IMR-90 (cell line): ENCODE measurements at regions not wholly inside any gene's neighbourhood (a gene's known extent, or its start where the extent isn't known, plus 50 kb on each side); places are given as distances from the start of the nearest gene placed in this dataset.

ENCODE experiments used
- ATAC-seq: fragments of 200-7000 bp; cut with Tn5 transposase; 2 replicates; pipeline ENCODE4 v1.9.1; 2020; ENCODE audit warnings: low read depth, mild to moderate bottlenecking, moderate library complexity
- BruUV-seq: library from RNA; stranded (reverse); fragments of 400-500 nt; replicated peaks from 2 replicates; lab custom pipeline; 2021; lab: Mats Ljungman, UMichigan
- CTCF ChIA-PET: fragments of 300-600 bp; formaldehyde crosslinking; extraction: SDS; loops from one replicate; lab custom pipeline; 2021; ENCODE audit warnings: antibody characterized with exemption; lab: Yijun Ruan, JAX
- POLR2A ChIA-PET: fragments of 300-600 bp; sonication (Branson Sonifier 250); formaldehyde crosslinking; loops from one replicate; lab custom pipeline; 2022; ENCODE audit warnings: antibody characterized with exemption; ENCODE audit not compliant: unreplicated experiment; lab: Charles Lee
- DNase-seq: peaks from one replicate; pipeline ENCODE4 v3.0.0; 2013
- H2AFZ ChIP-seq: replicated peaks from 2 replicates; pipeline ENCODE3; 2013; ENCODE audit warnings: low read length, mild to moderate bottlenecking; ENCODE audit not compliant: poor library complexity
- H2AK5ac ChIP-seq: 2 replicates; pipeline ENCODE4 v1.6.1; 2013; ENCODE audit warnings: low read depth, low read length, inconsistent platforms
- H2AK9ac ChIP-seq: replicated peaks from 2 replicates; pipeline ENCODE3; 2013; ENCODE audit warnings: mild to moderate bottlenecking, low read depth, low read length, moderate library complexity; ENCODE audit not compliant: poor library complexity
- H2BK120ac ChIP-seq: 2 replicates; pipeline ENCODE4 v1.6.1; 2013; ENCODE audit warnings: low read depth, low read length, inconsistent platforms
- H2BK15ac ChIP-seq: 3 replicates; pipeline ENCODE4 v1.6.1; 2013; ENCODE audit warnings: low read depth, low read length, inconsistent platforms
- H2BK20ac ChIP-seq: 2 replicates; pipeline ENCODE4 v1.6.1; 2013; ENCODE audit warnings: low read depth, mild to moderate bottlenecking, inconsistent platforms, low read length, moderate library complexity
- H2BK5ac ChIP-seq: 2 replicates; pipeline ENCODE4 v1.6.1; 2013; ENCODE audit warnings: mild to moderate bottlenecking, low read depth, low read length, inconsistent platforms; ENCODE audit not compliant: poor library complexity, severe bottlenecking
- H3K14ac ChIP-seq: replicated peaks from 2 replicates; pipeline ENCODE4 v1.6.1; 2013; ENCODE audit warnings: low read depth, low read length, inconsistent platforms
- H3K18ac ChIP-seq: 2 replicates; pipeline ENCODE4 v1.6.1; 2013; ENCODE audit warnings: low read depth, low read length, control low read depth
- H3K23ac ChIP-seq: 2 replicates; pipeline ENCODE4 v1.6.1; 2013; ENCODE audit warnings: low read depth, low read length, inconsistent platforms
- H3K27ac ChIP-seq: 2 replicates; pipeline ENCODE4 v1.5.1; 2013; ENCODE audit warnings: mild to moderate bottlenecking, control low read depth, low read length; ENCODE audit not compliant: insufficient read depth
- H3K27me3 ChIP-seq: 2 replicates; pipeline ENCODE4 v1.6.1; 2013; ENCODE audit warnings: low read length; ENCODE audit not compliant: control insufficient read depth, insufficient read depth
- H3K36me3 ChIP-seq: 2 replicates; pipeline ENCODE4 v1.6.1; 2013; ENCODE audit warnings: low read length, mixed read lengths; ENCODE audit not compliant: control insufficient read depth, insufficient read depth
- H3K4ac ChIP-seq: 2 replicates; pipeline ENCODE4 v1.6.1; 2013; ENCODE audit warnings: low read depth, low read length, inconsistent platforms
- H3K4me1 ChIP-seq: 2 replicates; pipeline ENCODE4 v1.6.1; 2013; ENCODE audit warnings: low read length, mixed read lengths; ENCODE audit not compliant: control insufficient read depth, insufficient read depth
- H3K4me2 ChIP-seq: 2 replicates; pipeline ENCODE4 v1.6.1; 2013; ENCODE audit warnings: low read depth, mild to moderate bottlenecking, control low read depth, low read length, moderate library complexity
- H3K4me3 ChIP-seq: 2 replicates; pipeline ENCODE4 v1.5.1; 2013; ENCODE audit warnings: low read depth, mild to moderate bottlenecking, control low read depth, low read length, moderate library complexity; ENCODE audit not compliant: insufficient read depth
- H3K56ac ChIP-seq: 2 replicates; pipeline ENCODE4 v1.6.1; 2013; ENCODE audit warnings: low read length, inconsistent platforms; ENCODE audit not compliant: insufficient read depth; ENCODE audit errors: extremely low read depth
- H3K79me1 ChIP-seq, 2 experiments: 2 replicates each; pipeline ENCODE4 v1.6.1; 2013; ENCODE audit warnings: low read length in 2 of 2, inconsistent platforms in 1 of 2, low read depth in 1 of 2
- H3K9ac ChIP-seq: 2 replicates; pipeline ENCODE4 v1.6.1; 2013; ENCODE audit warnings: low read depth, low read length, control low read depth
- H3K9me1 ChIP-seq: 2 replicates; pipeline ENCODE4 v1.6.1; 2013; ENCODE audit warnings: low read length, inconsistent platforms; ENCODE audit not compliant: insufficient read depth
- H3K9me3 ChIP-seq: 2 replicates; pipeline ENCODE4 v1.6.1; 2013; ENCODE audit warnings: low read length; ENCODE audit not compliant: control insufficient read depth, insufficient read depth
- H4K20me1 ChIP-seq: 2 replicates; pipeline ENCODE4 v1.6.1; 2013; ENCODE audit warnings: low read length, inconsistent platforms; ENCODE audit not compliant: insufficient read depth
- H4K5ac ChIP-seq: 2 replicates; pipeline ENCODE4 v1.6.1; 2013; ENCODE audit warnings: mild to moderate bottlenecking, low read depth, low read length, control low read depth
- H4K8ac ChIP-seq, 2 experiments: 2 replicates each; pipeline ENCODE4 v1.6.1; 2013; ENCODE audit warnings: low read depth in 2 of 2, low read length in 2 of 2, control low read depth in 1 of 2, inconsistent platforms in 1 of 2
- H4K91ac ChIP-seq: 2 replicates; pipeline ENCODE4 v1.6.1; 2013; ENCODE audit warnings: low read depth, low read length, inconsistent platforms; ENCODE audit not compliant: insufficient read depth
- BHLHE40 ChIP-seq: fragments of 150-350 bp; IDR thresholded peaks from 2 replicates; pipeline ENCODE4 v1.6.1; 2016; ENCODE audit warnings: mild to moderate bottlenecking, low read depth, low read length
- CEBPB ChIP-seq: IDR thresholded peaks from 2 replicates; pipeline ENCODE4 v1.6.1; 2012; ENCODE audit warnings: low read depth, low read length, improper control_type of control experiment
- CHD1 ChIP-seq: IDR thresholded peaks from 2 replicates; pipeline ENCODE4 v1.6.1; 2012; ENCODE audit warnings: low read depth, low read length, improper control_type of control experiment
- CTCF ChIP-seq: conservative IDR thresholded peaks from 2 replicates; pipeline ENCODE4 v1.5.1; 2012; ENCODE audit warnings: mild to moderate bottlenecking, low read depth, low read length, improper control_type of control experiment
- ELK1 ChIP-seq: fragments of 150-350 bp; IDR thresholded peaks from 2 replicates; pipeline ENCODE4 v1.6.1; 2016; ENCODE audit warnings: low read depth, mild to moderate bottlenecking, low read length, moderate library complexity, borderline replicate concordance
- FOS ChIP-seq: fragments of 150-350 bp; IDR thresholded peaks from 2 replicates; pipeline ENCODE4 v1.6.1; 2016; ENCODE audit warnings: low read depth, low read length
- MAFK ChIP-seq: IDR thresholded peaks from 2 replicates; pipeline ENCODE4 v1.6.1; 2012; ENCODE audit warnings: low read depth, low read length, improper control_type of control experiment
- MXI1 ChIP-seq: IDR thresholded peaks from 2 replicates; pipeline ENCODE4 v1.6.1; 2012; ENCODE audit warnings: low read depth, mild to moderate bottlenecking, low read length, moderate library complexity, borderline replicate concordance
- NFE2L2 ChIP-seq: fragments of 150-350 bp; IDR thresholded peaks from 2 replicates; pipeline ENCODE4 v1.6.1; 2016; ENCODE audit warnings: low read depth, mild to moderate bottlenecking, low read length
- POLR2A ChIP-seq: IDR thresholded peaks from 2 replicates; pipeline ENCODE4 v1.6.1; 2012; ENCODE audit warnings: mild to moderate bottlenecking, low read depth, low read length
- RAD21 ChIP-seq: IDR thresholded peaks from 2 replicates; pipeline ENCODE4 v1.6.1; 2012; ENCODE audit warnings: low read length, improper control_type of control experiment
- RCOR1 ChIP-seq: IDR thresholded peaks from 2 replicates; pipeline ENCODE4 v1.6.1; 2012; ENCODE audit warnings: mild to moderate bottlenecking, low read length, improper control_type of control experiment; ENCODE audit not compliant: insufficient replicate concordance
- RFX5 ChIP-seq: IDR thresholded peaks from 2 replicates; pipeline ENCODE4 v1.8.0; 2012; ENCODE audit warnings: low read depth, mild to moderate bottlenecking, low read length, moderate library complexity
- WGBS, 2 experiments: methylation state at CpG; one replicate each; pipeline versions ENCODE4 v1.1.5 to v1.1.7; 2013; ENCODE audit warnings: missing lambda C conversion rate in 2 of 2; ENCODE audit not compliant: insufficient read length in 1 of 2; ENCODE audit errors: extremely low coverage in 2 of 2; 5-methylcytosine and 5-hydroxymethylcytosine counted together
- dilution Hi-C: fragments of 300-500 bp; cut with HindIII; formaldehyde crosslinking; loops from one replicate; pipeline ENCODE4 v1.14.3; 2018; ENCODE audit warnings: low sequenced_read_pairs; ENCODE audit not compliant: unreplicated experiment
- in situ Hi-C: fragments of 300-500 bp; cut with MboI; formaldehyde crosslinking; loops from 3 replicates; pipeline ENCODE4 v1.14.3; 2019; ENCODE audit warnings: low sequenced_read_pairs, inconsistent platforms, mixed read lengths
- intact Hi-C: fragments of 100-400 bp; cut with micrococcal nuclease; formaldehyde crosslinking; loops from 2 replicates; pipeline ENCODE4 v1.10.0; 2022
- TF ChIP-seq, protein P1 (sequence below): fragments of 150-350 bp; IDR thresholded peaks from 2 replicates; pipeline ENCODE4 v1.6.1; 2017; ENCODE audit warnings: mild to moderate bottlenecking, antibody characterized with exemption, low read length, low read depth

DNA sequence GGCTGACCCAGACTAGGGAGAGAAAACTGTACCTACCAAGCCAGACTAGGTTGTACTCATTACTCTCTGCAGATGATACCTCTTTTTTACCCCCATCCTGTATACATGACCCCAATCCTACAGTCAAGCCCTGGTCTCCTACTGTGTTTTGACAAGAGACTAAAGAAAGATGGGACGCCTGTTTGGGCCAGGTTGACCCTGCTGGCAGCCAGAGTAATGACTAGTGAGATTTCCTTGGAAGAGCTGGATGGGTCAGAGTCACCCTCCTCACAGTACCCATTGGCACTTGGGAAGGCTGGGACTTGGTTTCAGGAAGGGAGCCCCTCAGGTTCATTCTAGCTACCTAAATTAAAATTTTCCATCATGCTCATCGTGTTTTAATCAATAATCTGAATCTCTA lies 89.7 kb upstream of the NR4A3 start:
- Histone ChIP-seq H4K5ac (no peak overlapping the region), H3K27ac (no peak overlapping the region), H3K23ac (no peak overlapping the region), H3K4me3 (no peak overlapping the region), H4K91ac (no peak overlapping the region), H3K79me1 (no peaks in the 10 kb centered on the region), H4K20me1 (no peaks in the 10 kb centered on the region), H3K4me1 (no peaks in the 10 kb centered on the region), H3K4ac (no peak overlapping the region), H3K9me3 (no peaks in the 10 kb centered on the region), H2BK5ac (no peak overlapping the region), H3K56ac (no peak overlapping the region), H4K8ac (no peak overlapping the region), H3K36me3 (no peaks in the 10 kb centered on the region), H2AK9ac (no peak overlapping the region), H2BK120ac (no peak overlapping the region), H2AFZ (no peak overlapping the region), H2BK20ac (no peak overlapping the region), H3K14ac (no peak overlapping the region), H3K9me1 (no peaks in the 10 kb centered on the region), H2BK15ac (no peak overlapping the region), H3K4me2 (no peak overlapping the region), H2AK5ac (no peak overlapping the region), H3K27me3 (no peaks in the 10 kb centered on the region), H3K9ac (no peak overlapping the region), H3K18ac (no peak overlapping the region)
- BruUV-seq = no TSS peak
- dilution Hi-C loops (no loop called here), intact Hi-C loops (no loop called here), in situ Hi-C loops (no loop called here)
- ChIA-PET POLR2A (no interaction called here), CTCF (no interaction called here)
- no CpG with 5 or more reads among the region's 2 CpGs for WGBS, 2 experiments
- ATAC-seq (no peak), DNase-seq (no peak)
- TF ChIP-seq MAFK (no peak), RFX5 (no peak), ELK1 (no peak), MXI1 (no peak), RCOR1 (no peak), FOS (no peak), CEBPB (no peak), CHD1 (no peak), POLR2A (no peak), RAD21 (no peak), BHLHE40 (no peak), NFE2L2 (no peak), CTCF (no peak)
- TF ChIP-seq, protein P1, sequence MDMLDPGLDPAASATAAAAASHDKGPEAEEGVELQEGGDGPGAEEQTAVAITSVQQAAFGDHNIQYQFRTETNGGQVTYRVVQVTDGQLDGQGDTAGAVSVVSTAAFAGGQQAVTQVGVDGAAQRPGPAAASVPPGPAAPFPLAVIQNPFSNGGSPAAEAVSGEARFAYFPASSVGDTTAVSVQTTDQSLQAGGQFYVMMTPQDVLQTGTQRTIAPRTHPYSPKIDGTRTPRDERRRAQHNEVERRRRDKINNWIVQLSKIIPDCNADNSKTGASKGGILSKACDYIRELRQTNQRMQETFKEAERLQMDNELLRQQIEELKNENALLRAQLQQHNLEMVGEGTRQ = no peak
